GM12878 (cell line): ENCODE measurements at regions not wholly inside any gene's neighbourhood (a gene's known extent, or its start where the extent isn't known, plus 50 kb on each side); places are given as distances from the start of the nearest gene placed in this dataset.

Experiments used
- ATF7 ChIP-seq: fragments of 450-650 bp; IDR thresholded peaks from 2 replicates; pipeline ENCODE4 v1.6.1; 2016; ENCODE audit warnings: low read depth, mild to moderate bottlenecking
- CTCF ChIP-seq, 3 experiments: IDR thresholded peaks in 2 of 3; conservative IDR thresholded peaks in 1 of 3; 2 replicates each; pipeline ENCODE4 v1.5.1; 2011; ENCODE audit warnings: low read depth in 3 of 3, low read length in 3 of 3, mild to moderate bottlenecking in 3 of 3, control low read depth in 2 of 3, moderate library complexity in 2 of 3, inconsistent platforms in 1 of 3, mixed read lengths in 1 of 3; ENCODE audit not compliant: control insufficient read depth in 2 of 3, insufficient read depth in 1 of 3; ENCODE audit errors: extremely low read depth in 1 of 3
- EZH2 ChIP-seq: IDR thresholded peaks from 2 replicates; pipeline ENCODE4 v1.6.1; 2012; ENCODE audit warnings: low read depth, mild to moderate bottlenecking, control low read depth, inconsistent platforms, low read length, borderline replicate concordance; ENCODE audit not compliant: control insufficient read depth
- RAD51 ChIP-seq: fragments of 450-650 bp; IDR thresholded peaks from 2 replicates; pipeline ENCODE4 v1.6.1; 2016; ENCODE audit warnings: moderate library complexity, mild to moderate bottlenecking, inconsistent platforms

GRCh38 chr22:49128874-49129273 is 698.8 kb downstream of the BRD1 start:
- TF ChIP-seq ATF7 (no peak), EZH2 (no peak), RAD51 (no peak), CTCF (IDR thresholded peaks at IDR 0.05 in 2 of 3, conservative IDR thresholded peaks at IDR 0.05 in 1 of 3; ENCODE audit: control insufficient read depth in 2 of 3, extremely low read depth in 1 of 3, insufficient read depth in 1 of 3, low read depth in 3 of 3, low read length in 3 of 3) (no peak)
